ENCODE measurements at regions not wholly inside any gene's neighbourhood (a gene's known extent, or its start where the extent isn't known, plus 50 kb on each side); places are given as distances from the start of the nearest gene placed in this dataset.

DNA sequence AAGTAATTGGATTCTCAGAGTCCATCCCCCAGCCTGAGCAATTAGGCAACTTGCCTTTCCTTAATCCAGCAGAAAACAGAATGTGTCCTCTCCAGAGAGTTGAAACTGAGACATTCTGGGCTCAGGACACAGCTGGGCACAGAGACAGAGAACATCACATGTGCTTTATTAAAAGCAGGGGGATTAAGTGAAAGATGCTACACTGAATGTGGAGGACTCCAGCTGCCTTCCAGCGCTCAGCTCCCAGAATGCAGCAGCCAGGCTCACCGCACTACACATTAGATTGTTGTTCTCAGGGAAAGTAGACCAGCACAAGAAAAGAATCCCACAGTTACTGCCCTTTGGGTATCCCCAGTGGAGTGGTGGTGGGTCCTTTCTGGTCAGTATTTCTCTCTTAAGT, 141.6 kb upstream of the IL12B start:
- WGBS: 85% methylated on average over 2 of the region's 2 CpGs
- no peaks in the 10 kb centered on the region for H3K4me1 ChIP-seq (ENCODE audit: control insufficient read depth in 4 of 4, insufficient read depth in 4 of 4, low read length in 3 of 4)
- H3K9me3 ChIP-seq (ENCODE audit: control insufficient read depth in 4 of 4, low read length in 3 of 4): peaks cover 0 to 7% (median 2%) of the 10 kb centered on the region in 4 donors
- H3K4me3 ChIP-seq (ENCODE audit: low read depth in 1 of 3, low read length in 3 of 3): no peak overlapping the region
- no peak for TF ChIP-seq HNF4G (IDR thresholded peaks at IDR 0.05)
- no peak for TF ChIP-seq CTCF (IDR thresholded peaks at IDR 0.05; ENCODE audit: low read depth, low read length, missing input control)
- TF ChIP-seq SP1 (IDR thresholded peaks at IDR 0.05): no peak
- no peak for TF ChIP-seq GABPA (IDR thresholded peaks at IDR 0.05 in 1 of 2, conservative IDR thresholded peaks at IDR 0.05 in 1 of 2)
- TF ChIP-seq TAF1 (conservative IDR thresholded peaks at IDR 0.05): no peak
- TF ChIP-seq RXRA (IDR thresholded peaks at IDR 0.05): no peak
- no peak for TF ChIP-seq FOXA1 (IDR thresholded peaks at IDR 0.05)
- TF ChIP-seq ZBTB33 (IDR thresholded peaks at IDR 0.05): no peak
- no peak for TF ChIP-seq RAD21 (IDR thresholded peaks at IDR 0.05)
- no peak for TF ChIP-seq YY1 (IDR thresholded peaks at IDR 0.05)
- TF ChIP-seq, protein P1, sequence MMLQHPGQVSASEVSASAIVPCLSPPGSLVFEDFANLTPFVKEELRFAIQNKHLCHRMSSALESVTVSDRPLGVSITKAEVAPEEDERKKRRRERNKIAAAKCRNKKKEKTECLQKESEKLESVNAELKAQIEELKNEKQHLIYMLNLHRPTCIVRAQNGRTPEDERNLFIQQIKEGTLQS (IDR thresholded peaks at IDR 0.05): no peak
- TF ChIP-seq JUND (IDR thresholded peaks at IDR 0.05): no peak
- TF ChIP-seq EGR1 (IDR thresholded peaks at IDR 0.05; ENCODE audit: low read depth in 2 of 2): no peak
- no peak for TF ChIP-seq MAX (IDR thresholded peaks at IDR 0.05)
- no peak for TF ChIP-seq HNF4A (conservative IDR thresholded peaks at IDR 0.05)
- no peak for TF ChIP-seq NR2F2 (IDR thresholded peaks at IDR 0.05)
- H3K9ac ChIP-seq (ENCODE audit: low read depth in 1 of 2, low read length in 2 of 2): no peak overlapping the region
- no peak for DNase-seq (ENCODE audit: low spot score)
- no peak overlapping the region for H3K27ac ChIP-seq (ENCODE audit: low read depth in 1 of 2, low read length in 2 of 2)
- no peaks in the 10 kb centered on the region for H3K36me3 ChIP-seq (ENCODE audit: control insufficient read depth in 4 of 4, insufficient read depth in 3 of 4, low read depth in 1 of 4, low read length in 3 of 4)
- no peaks in the 10 kb centered on the region for H3K27me3 ChIP-seq (ENCODE audit: control insufficient read depth in 4 of 4, insufficient read depth in 4 of 4, low read length in 3 of 4)

GRCh38 chr5:159475026-159475425, 144.7 kb upstream of the IL12B start:
- Histone ChIP-seq H3K4me3 (ENCODE audit: low read depth in 1 of 3, low read length in 3 of 3) (no peak overlapping the region), H3K9ac (ENCODE audit: low read depth in 1 of 2, low read length in 2 of 2) (no peak overlapping the region), H3K36me3 (ENCODE audit: control insufficient read depth in 4 of 4, insufficient read depth in 3 of 4, low read depth in 1 of 4, low read length in 3 of 4) (no peaks in the 10 kb centered on the region), H3K9me3 (ENCODE audit: control insufficient read depth in 4 of 4, low read length in 3 of 4) (peaks cover 0 to 7% (median 2%) of the 10 kb centered on the region in 4 donors), H3K27me3 (ENCODE audit: control insufficient read depth in 4 of 4, insufficient read depth in 4 of 4, low read length in 3 of 4) (no peaks in the 10 kb centered on the region), H3K4me1 (ENCODE audit: control insufficient read depth in 4 of 4, insufficient read depth in 4 of 4, low read length in 3 of 4) (no peaks in the 10 kb centered on the region), H3K27ac (ENCODE audit: low read depth in 1 of 2, low read length in 2 of 2) (no peak overlapping the region)
- DNase-seq (ENCODE audit: low spot score): no peak
- no peak for TF ChIP-seq HNF4G (IDR thresholded peaks at IDR 0.05)
- no peak for TF ChIP-seq HNF4A (conservative IDR thresholded peaks at IDR 0.05)
- TF ChIP-seq RAD21 (IDR thresholded peaks at IDR 0.05): no peak
- no peak for TF ChIP-seq CTCF (IDR thresholded peaks at IDR 0.05; ENCODE audit: low read depth, low read length, missing input control)
- no peak for TF ChIP-seq EGR1 (IDR thresholded peaks at IDR 0.05; ENCODE audit: low read depth in 2 of 2)
- TF ChIP-seq GABPA (IDR thresholded peaks at IDR 0.05 in 1 of 2, conservative IDR thresholded peaks at IDR 0.05 in 1 of 2): no peak
- TF ChIP-seq TAF1 (conservative IDR thresholded peaks at IDR 0.05): no peak
- TF ChIP-seq FOXA1 (IDR thresholded peaks at IDR 0.05): no peak
- no peak for TF ChIP-seq RXRA (IDR thresholded peaks at IDR 0.05)
- no peak for TF ChIP-seq SP1 (IDR thresholded peaks at IDR 0.05)
- TF ChIP-seq MAX (IDR thresholded peaks at IDR 0.05): no peak
- TF ChIP-seq, protein P1 (IDR thresholded peaks at IDR 0.05): no peak
- no peak for TF ChIP-seq JUND (IDR thresholded peaks at IDR 0.05)
- no peak for TF ChIP-seq REST (IDR thresholded peaks at IDR 0.05)
